Liver (tissue), 3 donors: ENCODE measurements at regions not wholly inside any gene's neighbourhood (a gene's known extent, or its start where the extent isn't known, plus 50 kb on each side); places are given as distances from the start of the nearest gene placed in this dataset.

Experiments used
- ATF3 ChIP-seq: IDR thresholded peaks from 2 replicates; pipeline ENCODE4 v1.6.1; 2016; ENCODE audit warnings: antibody characterized with exemption
- CTCF ChIP-seq: fragments of 150-350 bp; IDR thresholded peaks from 2 replicates; pipeline ENCODE4 v1.5.1; 2017; ENCODE audit warnings: improper control_type of control experiment, low read depth, low read length; ENCODE audit not compliant: missing input control
- EGR1 ChIP-seq, 2 donors: IDR thresholded peaks; 2 replicates each; pipeline ENCODE4 v1.6.1; 2016 to 2018; ENCODE audit warnings: antibody characterized with exemption in 2 of 2, low read depth in 2 of 2
- GABPA ChIP-seq, 2 donors: IDR thresholded peaks in 1 of 2; conservative IDR thresholded peaks in 1 of 2; 2 replicates each; pipeline ENCODE4 v1.6.1; 2016; ENCODE audit warnings: antibody characterized with exemption in 2 of 2, mild to moderate bottlenecking in 1 of 2, moderate library complexity in 1 of 2
- HNF4A ChIP-seq, 2 donors: conservative IDR thresholded peaks; 2 replicates each; pipeline ENCODE4 v1.6.1; 2016; ENCODE audit warnings: antibody characterized with exemption in 2 of 2, mild to moderate bottlenecking in 2 of 2
- RAD21 ChIP-seq, 2 donors: IDR thresholded peaks; 2 replicates each; pipeline ENCODE4 v1.6.1; 2016; ENCODE audit warnings: antibody characterized with exemption in 2 of 2, mild to moderate bottlenecking in 2 of 2
- REST ChIP-seq: IDR thresholded peaks from 2 replicates; pipeline ENCODE4 v1.6.1; 2016; ENCODE audit warnings: antibody characterized with exemption, mild to moderate bottlenecking
- RXRA ChIP-seq, 2 donors: IDR thresholded peaks; 2 replicates each; pipeline ENCODE4 v1.6.1; 2017 to 2018; ENCODE audit warnings: antibody characterized with exemption in 2 of 2, mild to moderate bottlenecking in 1 of 2
- SP1 ChIP-seq: IDR thresholded peaks from 2 replicates; pipeline ENCODE4 v1.6.1; 2018; ENCODE audit warnings: antibody characterized with exemption, mild to moderate bottlenecking
- TAF1 ChIP-seq: conservative IDR thresholded peaks from 2 replicates; pipeline ENCODE4 v1.6.1; 2016; ENCODE audit warnings: antibody characterized with exemption, mild to moderate bottlenecking
- YY1 ChIP-seq: IDR thresholded peaks from 2 replicates; pipeline ENCODE4 v1.6.1; 2016; ENCODE audit warnings: antibody characterized with exemption, mild to moderate bottlenecking
- ZBTB33 ChIP-seq: IDR thresholded peaks from 2 replicates; pipeline ENCODE4 v1.6.1; 2016; ENCODE audit warnings: antibody characterized with exemption
- donor health status: healthy.
- donor health status: healthy.

GRCh38 chr9:78712903-78713613 lies 416.1 kb downstream of the PSAT1 start:
- TF ChIP-seq REST (no peak), CTCF (no peak), SP1 (no peak), EGR1 (IDR thresholded peaks at IDR 0.05; ENCODE audit: low read depth in 2 of 2) (no peak), ZBTB33 (no peak), RAD21 (IDR thresholded peaks at IDR 0.05) (no peak), ATF3 (no peak), HNF4A (conservative IDR thresholded peaks at IDR 0.05) (no peak), TAF1 (no peak), YY1 (no peak), RXRA (IDR thresholded peaks at IDR 0.05) (no peak), GABPA (IDR thresholded peaks at IDR 0.05 in 1 of 2, conservative IDR thresholded peaks at IDR 0.05 in 1 of 2) (no peak)
